NCI-H1105 treated with DMSO at 0.1 percent for 48 hours (cell line): ENCODE measurements at regions not wholly inside any gene's neighbourhood (a gene's known extent, or its start where the extent isn't known, plus 50 kb on each side); places are given as distances from the start of the nearest gene placed in this dataset.

ENCODE experiments used
- DNase-seq: peaks from one replicate; lab custom pipeline; 2025; lab: John Stamatoyannopoulos, UW

DNA sequence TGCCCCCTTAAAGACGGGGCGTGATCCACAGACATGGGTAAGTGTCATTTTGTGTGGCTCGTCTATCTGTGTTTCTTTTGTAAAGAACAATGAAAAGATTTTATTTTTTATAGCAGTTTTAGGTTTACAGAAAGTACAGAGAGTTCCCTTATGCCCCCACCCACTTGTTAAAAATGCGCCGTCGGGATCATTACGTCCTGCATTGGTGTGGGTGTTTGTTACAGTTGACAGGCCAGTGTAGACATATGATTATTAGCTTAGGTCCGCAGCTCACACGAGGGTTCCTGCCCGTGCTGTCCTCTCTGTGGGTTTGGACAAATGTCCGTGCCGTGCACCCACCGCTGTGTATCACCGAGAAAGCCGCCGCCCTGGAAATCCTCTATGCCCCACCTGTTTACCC, 50.5 kb downstream of the RGS12 start:
- no peak for DNase-seq

DNA sequence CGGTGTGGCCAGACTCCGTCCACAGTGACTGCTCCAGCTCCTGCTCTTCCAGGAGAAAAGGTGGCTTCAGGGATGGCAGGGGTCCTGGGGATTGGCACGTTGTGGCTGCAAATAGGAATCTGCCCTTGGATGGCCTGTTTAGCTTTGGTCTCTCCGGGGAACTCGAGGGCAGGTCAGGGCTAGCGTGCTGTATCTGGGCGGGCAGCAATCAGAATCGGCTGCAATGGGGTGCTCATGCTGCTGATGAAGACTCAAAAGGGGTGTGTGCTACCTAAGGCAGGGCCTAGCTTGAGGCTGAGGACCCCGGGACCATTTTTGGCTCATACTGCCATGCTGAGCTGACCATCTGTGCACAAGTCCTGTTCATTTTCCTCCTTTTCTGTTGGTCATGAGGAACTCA, 51.3 kb downstream of the RGS12 start:
- DNase-seq = no peak

DNA sequence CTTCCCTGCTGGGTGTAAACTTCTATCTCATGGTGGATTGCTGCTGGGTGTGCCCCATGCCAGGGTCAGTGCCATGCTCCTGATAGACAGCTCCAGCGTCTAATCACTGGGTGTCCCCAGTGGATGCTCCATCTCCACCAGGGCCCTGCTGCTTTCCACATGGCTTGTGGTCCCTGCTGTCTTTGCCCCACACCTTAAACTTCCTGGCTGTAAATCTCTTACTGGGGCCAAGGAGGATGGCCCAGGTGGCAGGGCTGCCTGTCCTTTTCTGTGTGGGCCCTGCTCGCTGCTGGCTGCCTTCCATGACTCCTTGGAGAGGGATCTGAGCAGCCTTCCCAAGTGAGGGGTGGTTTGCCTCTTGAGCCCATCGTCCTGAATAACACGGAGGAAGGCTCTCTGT, 51.8 kb downstream of the RGS12 start:
- DNase-seq = no peak

DNA sequence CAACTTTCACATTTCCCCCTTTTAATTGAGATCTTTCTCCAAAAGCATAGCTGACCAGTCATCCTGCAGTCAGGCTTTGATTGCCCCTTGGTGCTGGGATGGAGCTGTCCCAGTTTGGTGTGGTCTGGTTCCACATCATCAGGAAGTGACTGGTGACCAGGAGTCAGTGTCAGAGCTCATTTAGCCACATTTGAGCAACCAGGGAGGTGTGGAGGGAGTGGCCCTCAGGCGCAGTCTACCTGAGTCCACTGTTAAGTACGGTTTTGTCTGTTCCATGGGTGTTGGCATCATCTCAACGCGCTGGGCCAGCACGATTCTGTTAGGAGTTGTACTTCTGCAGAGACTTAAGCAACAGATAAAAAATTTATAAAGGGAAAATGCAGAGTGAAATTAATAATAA, 52.6 kb downstream of the RGS12 start:
- no peak for DNase-seq

DNA sequence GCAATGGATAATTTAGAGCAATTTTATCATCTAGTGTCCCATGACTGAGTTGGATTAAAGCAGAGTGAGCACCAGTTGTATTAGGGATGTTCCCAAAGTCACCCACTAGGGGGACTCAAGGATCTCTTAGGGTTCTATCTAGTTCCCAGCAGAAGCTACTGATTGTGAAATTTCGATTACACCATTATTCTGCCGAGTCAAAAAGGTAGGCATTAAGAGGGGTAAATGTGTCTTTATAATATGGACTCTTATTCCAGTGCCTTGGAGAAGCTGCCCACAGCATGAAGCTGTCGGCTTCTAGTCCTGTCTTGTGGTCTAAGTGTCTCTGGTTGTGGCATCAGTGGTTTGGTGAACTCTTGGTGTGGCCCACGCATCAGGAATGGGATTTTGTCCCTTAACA, 53.3 kb downstream of the RGS12 start:
- DNase-seq = no peak

DNA sequence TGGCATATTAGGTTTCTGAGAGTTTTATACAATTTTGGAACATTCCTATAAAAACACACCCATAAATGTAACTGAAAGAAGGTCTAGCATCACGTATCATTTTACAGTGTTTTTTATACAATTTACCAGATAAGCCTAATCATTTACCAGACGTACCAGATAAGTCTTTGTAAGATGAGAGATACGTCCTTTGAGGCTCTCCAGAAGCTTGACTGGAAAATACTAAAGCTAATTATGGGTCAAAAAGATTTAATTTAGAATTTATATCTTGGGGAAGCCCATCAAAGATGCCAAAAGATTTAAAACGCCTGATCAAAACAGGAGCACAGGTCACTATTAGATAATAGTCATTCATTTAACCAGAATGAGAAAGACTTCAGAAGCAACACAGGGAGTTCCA, 55.0 kb downstream of the RGS12 start:
- no peak for DNase-seq

DNA sequence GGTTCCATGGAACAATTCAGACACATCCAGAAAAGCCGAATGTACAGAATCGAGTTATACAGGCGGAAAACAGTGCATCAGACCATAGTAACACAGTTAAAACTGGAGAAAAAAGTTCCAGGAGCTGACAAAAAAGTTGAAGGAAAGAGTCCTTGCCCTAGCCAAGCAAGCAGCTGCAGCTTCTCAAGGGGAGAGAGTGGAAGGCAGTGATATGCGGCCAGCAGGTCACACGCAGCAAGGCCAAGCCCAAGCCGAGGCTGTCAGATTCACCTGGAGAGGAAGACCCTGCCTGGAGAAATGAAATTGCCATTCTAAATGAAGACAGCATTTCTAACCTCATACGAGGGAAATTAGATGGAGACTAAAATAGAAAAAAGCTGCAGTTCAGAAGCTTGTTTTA, 55.8 kb downstream of the RGS12 start:
- no peak for DNase-seq

DNA sequence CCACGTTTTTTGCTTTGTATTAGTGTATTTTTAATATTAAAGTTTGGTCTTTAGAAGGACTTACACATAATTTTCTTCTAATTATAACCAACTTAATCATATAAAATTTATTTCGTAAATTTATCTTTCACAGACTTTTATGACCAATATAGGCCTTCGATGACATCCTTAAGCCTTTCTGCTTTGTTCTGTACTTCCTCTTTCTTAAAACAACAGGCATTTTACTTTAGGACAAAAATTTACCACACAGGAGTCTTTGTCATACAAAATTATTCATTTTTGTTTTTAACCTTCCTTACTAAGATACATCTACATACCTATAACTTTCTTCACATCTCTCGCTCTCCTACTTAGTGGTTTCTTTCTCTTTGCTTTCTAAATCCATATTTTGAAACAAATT, 56.3 kb downstream of the RGS12 start:
- DNase-seq = no peak

DNA sequence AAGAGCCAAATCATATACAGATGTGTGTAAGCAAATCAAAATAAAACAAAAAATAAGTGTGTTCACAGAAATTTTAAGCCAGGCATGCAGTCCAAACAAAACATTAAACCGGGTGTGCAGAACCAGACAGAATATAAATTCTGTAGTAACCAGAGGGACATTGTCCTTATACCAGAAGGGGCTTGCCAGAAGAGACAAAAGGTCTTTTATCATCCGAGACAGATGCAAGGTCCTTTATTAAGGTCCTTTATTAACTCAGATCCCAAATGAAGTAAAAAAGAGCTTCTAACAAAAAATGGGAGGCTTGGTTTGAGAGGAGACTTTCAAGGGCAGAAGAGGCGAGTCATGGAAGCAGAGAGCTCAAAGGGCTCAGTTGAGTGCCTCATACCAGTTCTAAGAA, 59.2 kb downstream of the RGS12 start:
- DNase-seq = no peak

DNA sequence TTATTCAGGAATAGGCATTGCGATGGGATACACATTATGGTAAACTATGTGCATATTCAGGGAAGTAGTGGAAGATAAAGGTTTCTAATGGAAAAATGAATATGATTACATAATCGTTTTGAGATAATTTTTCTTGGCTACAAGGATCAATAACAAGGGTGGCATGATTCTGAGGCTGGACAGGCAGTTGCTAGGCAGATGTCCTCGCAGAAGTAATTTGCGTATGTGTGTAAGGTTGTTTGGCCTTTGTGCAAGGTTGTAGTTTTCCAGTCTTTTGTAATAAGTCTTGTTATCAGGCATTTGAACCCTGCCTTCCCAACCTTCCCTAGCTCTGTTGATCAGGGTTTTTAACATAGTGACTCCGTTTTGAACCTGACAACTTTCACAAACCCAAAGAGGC, 59.7 kb downstream of the RGS12 start:
- DNase-seq = no peak

DNA sequence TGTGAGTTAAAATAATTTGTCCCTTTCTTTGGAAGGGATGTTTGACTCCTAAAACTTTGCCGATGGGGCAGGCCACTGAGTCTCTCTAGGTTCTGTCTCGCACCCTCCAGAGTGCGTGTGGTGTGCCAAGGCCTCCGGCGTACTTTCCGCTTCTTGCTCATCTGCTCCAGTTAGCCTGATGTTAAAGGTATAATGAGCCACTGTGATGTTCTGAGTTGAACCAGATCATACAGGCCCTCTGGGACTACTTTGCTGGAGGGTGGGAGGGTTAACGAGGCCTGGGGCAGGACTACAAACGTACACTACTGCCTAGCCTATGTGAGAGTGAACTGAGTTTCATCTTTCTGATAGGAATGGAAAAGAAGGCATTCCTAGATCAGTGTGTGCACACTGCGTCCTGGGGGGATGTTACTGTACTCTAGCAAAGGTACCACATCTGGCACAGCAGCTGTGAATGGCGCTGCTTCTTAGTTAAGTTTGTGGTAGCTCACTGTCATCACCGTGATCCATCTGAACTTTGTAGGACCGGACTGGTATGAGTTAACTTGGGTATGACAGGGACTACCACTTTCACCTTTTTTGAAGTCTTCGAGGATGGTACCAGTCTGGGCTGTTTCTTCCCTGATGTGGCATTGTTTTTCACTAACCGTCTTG, 60.2 kb downstream of the RGS12 start:
- DNase-seq = no peak

DNA sequence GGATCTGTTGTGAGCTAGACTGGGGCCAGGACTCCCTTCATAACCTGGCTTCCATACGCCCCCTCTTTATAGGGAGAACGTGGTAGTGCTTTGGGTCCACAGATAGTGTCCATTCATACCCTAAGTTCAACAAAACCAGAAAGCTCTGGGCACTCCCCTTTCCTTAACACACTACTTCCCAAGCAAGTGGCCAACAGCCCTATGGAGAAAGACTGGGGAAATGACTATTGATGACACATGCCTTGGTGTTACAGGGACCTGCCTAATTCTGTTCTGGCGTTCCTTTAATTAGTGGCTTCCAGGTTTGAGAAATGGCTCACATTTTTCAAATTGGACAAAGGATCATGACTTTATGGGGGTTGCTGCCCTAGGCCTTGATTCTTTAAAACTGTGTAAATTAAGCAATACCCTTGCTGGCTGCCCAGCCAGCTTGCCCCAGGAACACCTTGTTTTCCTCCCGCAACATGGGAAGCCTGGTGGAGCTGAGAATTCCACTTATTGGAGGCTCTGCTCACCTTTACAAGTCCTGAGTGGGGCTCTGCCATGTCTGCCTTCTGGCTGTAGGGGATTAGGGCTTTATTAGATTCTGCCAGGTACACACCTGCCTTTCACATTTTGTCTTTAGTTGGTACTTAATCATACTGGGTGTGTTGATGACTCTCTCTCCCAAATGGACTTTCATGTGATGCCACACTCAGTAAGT, 61.1 kb downstream of the RGS12 start:
- no peak for DNase-seq

DNA sequence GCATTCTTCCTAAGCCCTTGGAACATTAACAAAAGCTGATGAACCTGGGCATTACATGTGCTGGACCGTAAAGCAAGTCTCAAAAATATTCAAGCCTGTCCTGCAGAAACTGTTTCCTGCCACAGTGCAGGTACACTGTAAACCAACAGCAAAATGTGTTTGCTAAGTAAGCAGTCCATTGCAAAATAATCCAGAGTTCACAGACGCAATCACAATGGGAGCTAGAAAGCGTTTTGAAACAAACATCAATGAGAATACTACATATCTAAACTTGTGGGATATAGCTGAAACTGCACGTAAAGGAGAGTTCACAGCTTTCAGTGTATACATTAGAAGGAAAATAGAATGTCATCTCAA, 61.6 kb downstream of the RGS12 start:
- DNase-seq = no peak

DNA sequence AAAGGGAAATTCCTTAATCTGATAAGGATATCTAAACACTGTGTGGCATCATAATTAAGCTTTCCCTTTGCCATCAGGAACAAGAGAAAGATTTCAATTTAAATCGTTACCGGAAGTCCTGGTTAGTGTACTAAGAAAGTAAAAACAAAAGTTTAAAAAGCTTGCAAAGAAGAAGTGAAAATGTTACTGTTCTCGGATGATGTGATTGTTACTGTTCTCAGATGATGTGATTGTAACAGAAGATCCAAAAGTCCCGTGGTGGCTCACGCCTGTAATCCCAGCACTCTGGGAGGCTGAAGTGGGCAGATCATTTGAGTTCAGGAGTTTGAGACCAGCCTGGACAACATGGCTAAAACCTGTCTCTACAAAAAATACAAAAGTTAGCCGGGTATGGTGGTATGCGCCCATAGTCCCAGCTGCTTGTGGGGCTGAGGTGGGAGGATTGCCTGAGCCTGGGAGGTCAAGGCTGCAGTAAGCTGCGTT, 62.5 kb downstream of the RGS12 start:
- no peak for DNase-seq

DNA sequence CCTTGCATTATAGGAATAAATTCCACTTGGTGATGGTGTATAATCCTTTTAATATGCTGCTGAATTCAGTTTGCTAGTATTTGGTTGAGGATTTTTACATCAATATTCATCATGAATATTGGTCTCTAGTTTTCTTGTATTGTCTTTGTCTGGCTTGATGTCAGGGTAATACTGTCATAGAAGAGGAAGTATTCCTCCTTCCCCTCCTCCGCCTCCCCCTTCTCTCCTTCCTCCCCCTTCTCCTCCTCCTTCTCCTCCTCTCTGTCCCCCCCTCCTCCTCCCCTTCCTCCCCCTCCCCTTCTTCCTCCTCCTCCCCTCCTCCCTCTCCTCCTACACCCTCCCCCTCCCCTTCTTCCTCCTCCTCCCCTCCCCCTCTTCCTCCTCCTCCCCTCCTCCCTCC, 65.8 kb downstream of the RGS12 start:
- DNase-seq = no peak

DNA sequence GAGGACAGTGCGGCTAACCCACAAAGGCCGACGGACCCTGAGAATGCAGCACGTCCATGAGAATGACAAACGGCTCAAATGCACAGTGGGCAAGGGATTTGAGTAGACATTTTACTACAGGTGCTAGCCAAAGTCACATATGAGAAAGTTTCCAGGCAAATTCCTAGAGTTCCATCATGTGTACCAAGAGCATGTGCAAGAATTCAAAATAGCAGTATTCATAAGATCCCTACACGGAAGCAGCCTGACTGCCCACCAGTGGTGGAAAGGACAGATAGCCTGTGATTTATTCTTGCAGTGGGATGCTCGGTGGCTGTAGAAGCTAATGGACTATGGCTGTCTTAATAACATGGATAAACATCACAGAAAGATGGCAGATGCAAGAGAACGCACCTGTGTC, 68.0 kb downstream of the RGS12 start:
- no peak for DNase-seq

DNA sequence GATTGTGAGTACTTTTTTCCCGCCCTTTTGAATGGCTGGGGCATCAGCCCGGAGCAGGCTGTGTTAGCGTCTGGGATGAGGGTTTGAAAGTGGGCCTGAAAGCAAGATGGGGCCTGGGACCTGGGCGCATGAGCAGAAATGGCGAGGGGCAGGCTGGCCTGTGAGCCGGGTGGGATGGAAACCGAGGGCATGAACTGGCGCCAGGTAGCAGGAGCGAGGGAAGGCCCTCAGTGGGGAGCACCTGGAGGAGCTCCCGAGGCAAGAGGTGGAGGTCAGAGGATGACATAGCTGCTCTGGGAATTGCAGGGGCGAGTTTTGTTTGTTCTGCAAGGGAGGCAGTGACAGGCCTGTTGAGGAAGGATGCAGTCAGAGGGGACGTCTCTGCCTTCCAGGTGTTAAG, 68.6 kb downstream of the RGS12 start:
- no peak for DNase-seq

DNA sequence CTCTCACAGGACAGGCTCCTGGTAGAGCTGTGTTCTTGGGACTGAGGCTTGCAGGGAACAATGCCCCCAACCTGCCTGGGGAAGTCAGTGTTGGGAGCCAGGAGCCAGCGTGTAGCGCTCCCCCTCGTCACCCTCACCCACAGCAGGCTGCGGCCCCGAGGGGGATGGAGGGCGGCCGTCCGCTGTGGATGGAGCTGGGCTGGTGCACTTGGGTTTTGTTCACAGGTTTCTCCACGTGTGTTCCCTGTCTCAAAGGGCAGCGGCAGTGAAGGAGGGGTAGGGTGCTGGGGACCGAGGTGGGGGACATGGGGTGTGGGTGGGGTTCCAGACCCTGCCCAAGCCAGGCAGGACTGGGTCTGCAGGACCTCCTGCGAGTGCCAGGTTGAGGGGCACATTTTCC, 69.1 kb downstream of the RGS12 start:
- no peak for DNase-seq

DNA sequence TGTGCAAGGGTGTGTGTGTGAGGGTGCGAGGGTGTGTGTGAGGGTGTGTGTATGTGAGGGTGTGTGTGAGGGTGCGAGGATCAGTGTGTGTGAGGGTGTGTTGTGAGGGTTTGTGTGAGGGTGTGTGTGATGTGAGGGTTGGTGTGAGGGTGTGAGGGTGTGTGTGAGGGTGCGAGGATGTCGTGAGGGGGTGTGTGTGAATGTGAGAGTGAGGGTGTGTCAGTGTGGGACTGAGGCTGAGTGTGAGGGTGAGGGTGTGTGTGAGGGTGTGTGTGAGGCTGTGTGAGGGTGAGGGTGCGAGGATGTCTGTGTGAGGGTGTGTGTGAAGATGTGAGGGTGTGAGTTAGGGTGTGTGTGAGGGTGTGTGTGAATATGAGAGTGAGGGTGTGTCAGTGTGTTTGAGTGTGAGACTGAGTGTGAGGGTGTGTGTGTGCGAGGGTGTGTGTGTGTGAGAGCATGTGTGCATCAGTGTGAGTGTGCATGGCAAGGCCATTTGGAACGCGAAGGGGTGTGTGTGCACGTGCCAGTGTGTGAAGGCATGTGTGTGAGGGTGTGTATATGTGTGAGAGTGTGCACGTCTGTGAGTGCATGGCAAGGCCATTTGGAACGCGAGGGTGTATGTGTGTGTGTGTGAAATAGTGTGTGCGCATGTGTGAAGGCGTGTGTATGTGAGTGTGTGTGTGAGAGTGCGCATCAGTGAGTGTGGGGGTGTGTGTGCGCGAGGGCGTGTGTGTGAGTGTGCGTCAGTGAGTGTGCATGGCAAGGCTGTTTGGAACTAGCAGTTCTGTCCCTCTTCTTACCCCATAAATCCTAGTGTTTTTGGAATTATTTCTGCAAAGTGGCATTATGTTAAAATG, 69.8 kb downstream of the RGS12 start:
- DNase-seq = no peak

DNA sequence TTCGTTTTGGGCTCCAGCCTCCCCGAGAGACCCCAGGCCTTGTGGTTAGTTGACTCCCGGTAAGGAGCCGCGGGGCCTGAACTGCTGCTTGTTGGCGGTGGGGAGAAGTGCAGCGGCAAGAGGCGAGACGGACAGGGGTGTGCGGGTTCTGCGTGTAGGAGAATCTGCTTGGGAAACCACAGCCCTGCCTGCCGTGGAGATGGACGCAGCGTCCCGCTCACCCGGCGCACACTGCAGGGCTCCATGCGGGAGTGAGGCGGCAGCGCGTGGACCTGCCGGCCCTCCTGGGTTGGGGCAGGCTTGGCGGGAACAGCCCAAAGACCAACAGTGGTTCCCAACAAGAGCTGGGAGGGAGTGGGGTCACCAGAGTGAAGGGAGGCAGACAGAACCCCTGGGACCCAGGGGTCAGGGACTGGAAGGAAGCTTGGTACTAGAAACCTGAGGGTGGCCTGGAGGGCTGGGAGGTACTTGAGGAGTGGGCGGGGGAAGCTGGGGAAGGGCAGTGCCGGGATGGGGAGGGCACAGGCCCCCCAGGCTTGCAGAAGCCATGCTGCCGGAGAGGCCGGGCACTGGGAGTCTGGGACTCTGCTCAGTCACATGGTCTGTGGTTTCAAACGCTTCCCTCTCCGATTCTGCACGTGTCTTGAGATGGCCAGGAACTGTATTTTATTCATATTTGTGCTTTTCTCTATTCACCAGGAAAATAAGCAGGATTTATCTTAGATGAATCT, 70.8 kb downstream of the RGS12 start:
- DNase-seq = no peak

DNA sequence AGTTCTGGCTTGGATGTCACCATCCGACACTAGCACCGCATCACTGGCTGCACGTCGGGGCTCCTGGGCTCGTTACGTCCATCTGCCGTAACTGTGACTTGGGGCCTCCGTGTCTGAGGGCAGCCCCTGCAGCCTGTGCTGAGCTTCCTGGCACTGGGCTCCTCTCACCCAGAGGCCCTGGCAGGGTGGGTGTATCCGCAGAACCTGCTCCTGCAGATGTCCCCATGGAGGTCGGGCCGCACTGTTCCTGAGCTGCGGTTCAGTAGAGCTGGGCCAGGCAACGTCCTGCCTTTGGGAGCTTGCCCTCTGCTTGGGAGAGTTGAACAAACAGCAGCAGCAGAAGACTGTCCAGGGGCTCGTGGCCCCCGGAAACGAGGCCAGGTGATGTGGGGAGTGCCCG, 71.4 kb downstream of the RGS12 start:
- no peak for DNase-seq

DNA sequence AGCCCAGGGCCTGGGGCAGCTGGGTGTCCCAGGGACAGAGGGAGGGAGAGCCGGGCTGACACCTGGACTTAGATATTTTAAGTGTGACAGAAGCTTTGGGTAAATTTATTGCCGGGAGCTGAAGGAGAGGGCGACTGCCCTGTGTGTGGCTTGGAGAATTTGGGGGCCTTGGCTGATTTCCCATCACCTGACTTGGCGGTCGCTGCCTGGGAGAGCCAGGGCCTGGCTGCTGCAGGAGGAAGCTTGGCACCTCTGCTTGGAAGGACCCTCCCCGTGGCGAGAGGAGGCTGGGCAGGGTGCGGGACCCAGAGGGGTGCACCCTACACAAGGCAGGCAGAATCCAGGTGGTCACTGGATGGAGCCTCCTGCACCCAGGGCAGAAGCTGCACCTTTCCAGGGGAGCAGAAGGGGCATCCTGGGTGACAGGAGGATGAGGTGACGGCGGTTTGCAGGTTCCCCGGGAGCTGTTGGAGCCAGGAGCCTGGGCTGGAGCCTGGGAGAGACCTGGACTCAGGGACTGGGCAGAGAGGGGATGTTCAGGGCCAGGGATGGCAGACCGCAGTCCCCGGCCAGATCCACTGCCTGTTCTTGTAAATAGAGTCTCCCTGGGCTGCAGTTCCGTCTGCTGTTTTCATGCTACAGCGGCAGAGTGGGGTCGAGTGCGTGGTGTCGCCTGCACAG, 72.0 kb downstream of the RGS12 start:
- DNase-seq = no peak
